HT1080 (cell line): ENCODE measurements at regions not wholly inside any gene's neighbourhood (a gene's known extent, or its start where the extent isn't known, plus 50 kb on each side); places are given as distances from the start of the nearest gene placed in this dataset.
A peak's percentile ranks its signal among the peaks of the same experiment; 100 is the strongest.

ENCODE experiments used
- DNase-seq: peaks from one replicate; pipeline ENCODE4 v3.0.0-alpha.2; 2015; ENCODE audit warnings: low read depth

GRCh38 chr3:164577667-164578210 is 500.6 kb downstream of the SI start:
- DNase-seq: peak; percentile 8

- DNase-seq: no peak
Observed at GRCh38 chr3:164572436-164572835, 505.9 kb downstream of the SI start.

DNA sequence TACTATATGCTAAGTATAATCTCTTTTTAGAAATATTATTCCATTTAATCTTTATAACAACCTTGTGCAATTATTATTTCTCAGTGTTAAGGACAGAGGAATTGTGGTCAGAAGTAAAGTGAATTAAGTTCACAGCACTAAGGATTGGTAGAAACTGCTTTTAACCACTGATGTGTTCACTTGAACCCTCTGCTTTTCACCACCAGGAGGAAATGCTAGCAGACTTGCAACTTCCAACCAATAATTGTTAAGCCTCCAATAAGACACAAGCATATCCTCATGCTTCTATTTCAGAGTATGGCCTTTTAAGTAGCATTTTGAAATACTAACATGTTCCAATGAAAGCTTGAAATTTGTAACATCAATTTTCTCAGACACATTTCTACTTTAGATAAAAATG is 527.4 kb downstream of the SI start:
- no peak for DNase-seq

GRCh38 chr3:164539215-164539614 is 539.1 kb downstream of the SI start:
- no peak for DNase-seq

DNA sequence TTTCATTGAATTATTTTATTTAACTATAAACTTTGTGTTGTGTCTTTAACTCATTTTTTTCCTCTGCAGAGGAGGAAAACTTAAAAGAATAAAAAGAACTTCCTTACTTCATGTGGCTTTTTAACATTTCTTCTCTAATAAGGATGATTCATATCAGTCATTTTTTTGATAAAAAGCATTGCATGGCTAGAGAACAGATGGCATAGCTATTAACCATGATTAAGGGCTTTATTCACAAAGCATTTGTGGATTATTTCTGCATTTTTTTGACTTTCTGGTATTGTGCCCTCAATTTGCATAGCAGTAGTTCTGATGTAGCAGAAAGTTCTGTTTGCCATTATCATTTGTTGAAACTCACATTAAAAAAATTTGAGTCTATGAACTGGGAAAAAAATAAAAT is 540.8 kb downstream of the SI start:
- no peak for DNase-seq

DNA sequence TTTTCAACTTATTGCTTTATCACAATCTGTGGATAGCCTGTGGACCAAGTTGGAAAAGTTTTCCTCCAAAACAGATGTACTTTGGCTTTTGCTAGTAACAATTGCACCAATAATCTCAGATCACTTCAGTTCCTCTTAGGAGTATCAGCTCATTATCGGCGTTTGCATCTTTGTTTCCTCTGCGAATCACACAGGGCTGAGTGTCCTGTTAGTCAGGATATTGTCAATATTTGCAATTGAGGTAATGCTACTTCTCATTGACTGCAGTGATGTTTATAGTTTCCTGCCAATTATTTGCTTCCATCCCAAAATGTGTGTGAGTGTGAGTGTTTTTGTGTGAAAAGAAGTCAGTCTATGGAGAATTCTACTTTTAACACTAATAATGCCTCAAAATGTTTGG is 545.0 kb downstream of the SI start:
- no peak for DNase-seq

GRCh38 chr3:164526250-164526649 is 552.0 kb downstream of the SI start:
- DNase-seq: no peak

DNA sequence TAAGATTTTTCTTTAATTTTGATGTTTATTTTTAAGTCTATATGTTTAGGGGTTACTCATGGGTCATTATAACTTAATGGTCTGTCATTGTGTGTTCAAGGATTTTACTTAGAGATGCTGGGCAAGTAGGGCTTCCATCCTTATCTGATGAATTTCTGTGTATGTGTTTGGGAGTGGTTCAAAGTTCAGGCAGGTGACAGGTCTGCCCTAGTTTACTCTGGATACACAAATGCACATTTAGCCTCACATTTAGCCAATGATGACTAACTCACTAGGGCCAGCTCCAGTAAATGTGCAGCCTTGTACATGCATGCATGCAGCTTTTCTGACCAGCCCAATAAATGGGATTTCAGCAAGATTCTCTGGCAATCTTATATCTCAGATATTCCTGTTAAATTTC is 554.1 kb downstream of the SI start:
- DNase-seq: no peak

DNA sequence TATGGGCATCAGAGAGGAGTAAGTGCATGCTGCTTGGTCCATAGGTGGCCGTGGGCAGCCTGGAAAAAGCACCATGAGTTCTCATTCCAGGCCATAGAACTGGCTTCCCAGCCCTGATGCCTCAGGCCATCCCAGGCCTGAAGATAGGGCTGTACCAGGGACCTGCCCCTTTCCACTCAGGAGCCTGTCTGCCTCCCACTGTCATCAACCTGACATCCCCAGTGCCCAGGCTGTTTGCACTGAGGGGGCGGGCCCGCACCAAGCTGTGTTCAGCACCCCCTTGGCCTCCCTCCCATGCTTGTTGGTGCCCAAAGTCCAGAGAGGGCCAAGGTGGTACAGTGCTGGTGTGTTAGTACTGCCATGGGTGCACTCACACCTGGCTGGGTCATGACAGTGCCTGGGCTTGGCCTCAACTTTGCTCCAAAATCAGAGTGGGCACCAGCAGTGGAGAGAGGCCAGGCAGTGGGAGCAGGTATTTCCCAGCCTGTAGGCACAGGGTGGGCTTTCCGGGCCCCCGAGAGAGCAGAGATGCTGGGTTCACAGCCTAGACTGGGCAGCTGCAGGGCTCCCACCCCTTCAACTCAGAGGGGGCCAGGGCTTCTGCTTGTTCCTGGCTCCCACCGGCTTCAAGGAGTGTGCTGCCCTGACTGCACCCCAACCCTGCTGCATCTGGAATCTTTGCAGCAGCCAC is 556.1 kb downstream of the SI start:
- DNase-seq: no peak

GRCh38 chr3:164521644-164522043 is 556.7 kb downstream of the SI start:
- DNase-seq: no peak

DNA sequence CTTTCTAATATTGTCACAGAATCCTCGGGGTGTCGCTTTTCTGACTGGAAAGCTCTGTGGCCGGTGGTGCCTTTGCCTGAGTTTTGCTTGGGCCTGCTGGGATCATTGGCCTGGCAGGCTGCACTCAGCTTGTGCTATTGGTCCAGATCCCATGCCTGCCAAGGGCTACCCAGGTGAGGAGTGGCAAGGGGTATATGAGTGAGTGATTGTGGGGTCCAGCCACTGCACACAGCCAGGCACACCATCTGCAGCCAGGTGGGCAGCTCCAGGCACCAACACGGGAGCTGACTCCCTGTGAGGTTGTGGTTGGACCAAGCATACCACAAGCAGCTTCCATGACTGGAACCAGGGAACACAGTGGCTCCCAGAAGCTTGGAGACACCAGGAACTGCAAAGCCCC is 557.2 kb downstream of the SI start:
- no peak for DNase-seq

GRCh38 chr3:164515256-164515655 is 563.0 kb downstream of the SI start:
- no peak for DNase-seq

GRCh38 chr3:164514576-164514975 is 563.7 kb downstream of the SI start:
- DNase-seq: no peak

GRCh38 chr3:164507886-164508285 is 570.4 kb downstream of the SI start:
- DNase-seq: no peak

- DNase-seq: no peak
Observed at GRCh38 chr3:164498917-164499316, 579.4 kb downstream of the SI start.

DNA sequence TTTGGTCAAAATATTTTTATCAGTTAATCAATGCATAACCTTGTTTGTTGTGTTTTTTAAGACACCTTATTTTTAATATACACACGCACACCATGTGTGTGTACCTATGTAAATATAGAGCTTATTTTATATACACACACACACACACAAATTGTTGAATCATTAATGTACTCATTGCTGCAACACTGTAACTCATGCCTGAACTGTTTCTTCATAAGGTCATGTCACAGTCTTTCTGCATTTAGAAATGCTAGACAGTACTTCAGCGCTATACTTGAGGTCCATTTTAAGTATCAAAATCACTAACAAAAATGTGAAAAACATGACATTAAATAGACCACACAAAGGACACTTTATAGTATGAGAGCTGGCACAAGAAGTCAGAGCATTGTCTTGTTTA is 589.4 kb downstream of the SI start:
- DNase-seq: no peak

- DNase-seq: no peak
Observed at GRCh38 chr3:164486150-164486549, 592.1 kb downstream of the SI start.

DNA sequence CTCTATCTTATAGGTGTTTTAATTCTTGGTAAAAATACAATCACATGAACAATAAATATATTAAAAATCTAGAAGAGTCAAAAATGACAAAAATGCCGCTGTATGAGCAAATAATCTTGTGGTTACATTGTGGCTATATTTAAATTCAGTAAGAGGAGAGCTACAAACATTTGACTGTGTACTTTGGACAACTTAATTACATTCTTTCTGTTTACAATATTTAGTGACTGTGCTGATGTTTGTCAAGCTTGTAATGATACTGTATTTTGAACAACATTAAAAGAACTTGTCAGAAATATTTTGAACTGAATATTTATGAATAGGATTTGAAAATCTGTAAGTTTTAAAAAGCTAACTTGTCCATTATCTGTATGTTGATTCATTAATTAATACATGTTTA is 598.3 kb downstream of the SI start:
- no peak for DNase-seq

GRCh38 chr3:164479406-164479805 is 598.9 kb downstream of the SI start:
- DNase-seq: no peak

GRCh38 chr3:164478323-164478722 is 600.0 kb downstream of the SI start:
- DNase-seq: no peak

DNA sequence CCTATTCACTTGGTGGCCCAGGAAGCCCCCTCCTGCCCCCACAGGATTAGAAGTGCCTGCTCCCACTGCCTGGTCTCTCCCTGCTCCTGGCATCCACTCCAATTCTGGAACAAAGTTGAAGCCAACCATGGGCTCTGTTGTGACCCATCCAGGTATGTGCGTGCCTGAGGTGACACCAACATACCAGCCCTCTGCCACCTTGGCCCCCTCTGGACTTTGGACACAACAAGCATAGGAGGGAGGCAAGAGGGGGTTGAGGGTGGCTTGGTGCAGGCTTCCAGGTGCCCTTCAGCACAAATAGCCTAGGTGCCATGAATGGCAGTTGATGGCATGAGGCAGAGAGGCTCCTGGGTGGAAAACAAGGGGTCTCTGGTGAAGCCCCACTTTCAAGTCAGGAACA is 600.9 kb downstream of the SI start:
- no peak for DNase-seq

DNA sequence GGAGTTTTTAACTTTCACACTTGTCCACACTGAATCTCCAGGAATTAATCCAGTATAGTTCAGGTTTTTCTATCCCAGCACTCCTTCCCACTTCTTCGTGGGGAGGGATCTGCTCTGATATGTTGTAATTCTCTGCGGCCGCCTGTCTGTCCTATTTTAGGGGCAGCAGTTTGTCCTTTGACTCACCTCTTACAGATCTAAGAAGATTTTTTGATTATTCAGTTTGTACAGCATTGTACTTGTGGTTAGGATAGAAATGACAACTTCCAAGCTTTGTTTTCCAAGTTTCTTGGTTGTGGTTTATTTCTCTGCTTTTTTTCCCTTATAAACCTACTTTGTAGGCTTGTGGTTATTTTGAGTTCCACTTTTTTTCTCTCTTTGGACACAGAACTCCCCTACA is 601.7 kb downstream of the SI start:
- no peak for DNase-seq

DNA sequence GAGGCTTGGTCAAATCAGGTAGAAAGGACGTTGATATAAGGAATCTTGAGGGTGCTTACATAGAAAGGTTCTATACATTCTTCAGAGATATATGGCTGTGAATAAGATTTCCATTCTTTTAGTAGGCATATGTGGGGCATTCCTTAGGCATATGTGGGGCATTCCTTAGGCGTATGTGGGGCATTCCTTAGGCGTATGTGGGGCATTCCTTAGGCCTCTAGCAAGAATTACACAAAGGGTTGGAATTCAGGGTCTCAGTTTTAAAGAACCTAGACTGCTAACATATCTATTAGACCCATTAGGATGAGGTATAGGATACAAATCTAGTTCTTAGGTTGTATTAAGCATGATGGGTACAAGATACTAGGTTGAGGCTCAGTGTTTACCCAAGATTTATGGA is 607.8 kb downstream of the SI start:
- no peak for DNase-seq

DNA sequence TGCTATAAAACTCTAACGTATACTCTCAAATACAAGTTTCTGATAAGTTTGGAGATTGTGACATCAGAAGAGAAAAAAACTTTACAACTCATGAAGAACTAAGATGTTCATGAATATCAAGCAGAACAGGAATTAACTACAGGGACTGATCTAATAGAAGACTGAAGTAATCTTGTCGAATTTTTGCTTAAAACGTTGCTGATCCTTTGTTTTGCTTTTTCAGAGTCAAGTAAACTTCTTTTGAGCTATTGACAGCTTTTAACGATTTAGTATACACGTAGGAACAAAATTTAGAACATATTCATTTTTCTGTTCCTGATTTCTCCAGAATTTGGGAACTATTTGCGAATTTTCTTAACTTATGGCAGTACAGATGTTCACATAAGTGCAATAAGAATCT is 610.2 kb downstream of the SI start:
- DNase-seq: no peak
